ENCODE measurements at regions not wholly inside any gene's neighbourhood (a gene's known extent, or its start where the extent isn't known, plus 50 kb on each side); places are given as distances from the start of the nearest gene placed in this dataset.
"Not testable (repeated sequence)": the region's sequence is repeated elsewhere in the genome, so short reads cannot be mapped to it uniquely, and the experiment has no call there.

- intact Hi-C loops (cut with micrococcal nuclease; ENCODE audit: unreplicated experiment) = no loop called here
- no peak overlapping the region for H2AFZ ChIP-seq (ENCODE audit: low read length)
- no peaks in the 10 kb centered on the region for H3K9me2 ChIP-seq (ENCODE audit: insufficient read depth, low read length)
- no peaks in the 10 kb centered on the region for H3K9me3 ChIP-seq (ENCODE audit: low read length)
- H3K4me2 ChIP-seq (ENCODE audit: low read length) = no peak overlapping the region
- BruUV-seq (replicated peaks) = no TSS peak
- ChIA-PET CTCF (ENCODE audit: unreplicated experiment) (no interaction called here), POLR2A (interaction anchor here (1.3 kb wide), 1 partner anchor 10 kb away, joined by 5 read pairs; no protein-coding TSS in a partner anchor)
- TF ChIP-seq EZH2phosphoT487 (IDR thresholded peaks at IDR 0.05; ENCODE audit: borderline replicate concordance, low read depth, low read length) = no peak
- no peak for TF ChIP-seq CTCF (conservative IDR thresholded peaks at IDR 0.05; ENCODE audit: low read length)
- no peaks in the 10 kb centered on the region; the same call in 1 of the 2 replicates for H4K20me1 ChIP-seq (ENCODE audit: insufficient read depth, low read length)
- no peaks in the 10 kb centered on the region for H3K4me1 ChIP-seq (ENCODE audit: insufficient read depth, low read length, poor library complexity, severe bottlenecking)
- no peaks in the 10 kb centered on the region for H3K36me3 ChIP-seq (ENCODE audit: insufficient read depth, low read length)
- H3K27ac ChIP-seq (ENCODE audit: low read depth, low read length, poor library complexity, severe bottlenecking) = no peak overlapping the region
- no peaks in the 10 kb centered on the region for H3K79me2 ChIP-seq (ENCODE audit: insufficient read depth, low read depth, low read length)
- no peak overlapping the region for H3K4me3 ChIP-seq (ENCODE audit: low read depth, low read length, poor library complexity, severe bottlenecking)
- DNase-seq (ENCODE audit: low spot score) = no peak
Observed at GRCh38 chr5:93990504-93991070, 249.2 kb upstream of the POU5F2 start.

- CTCF ChIA-PET (ENCODE audit: unreplicated experiment); BruUV-seq (replicated peaks): not testable (repeated sequence)
Observed at GRCh38 chr5:93985940-93986570, 244.7 kb upstream of the POU5F2 start.

GRCh38 chr5:93978222-93978621, 236.8 kb upstream of the POU5F2 start:
- Histone ChIP-seq H3K4me2 (ENCODE audit: low read length) (no peak overlapping the region), H2AFZ (ENCODE audit: low read length) (no peak overlapping the region), H3K4me1 (ENCODE audit: insufficient read depth, low read length, poor library complexity, severe bottlenecking) (no peaks in the 10 kb centered on the region), H3K9me3 (ENCODE audit: low read length) (peaks cover 7% of the 10 kb centered on the region; the same call in 1 of the 2 replicates), H3K36me3 (ENCODE audit: insufficient read depth, low read length) (no peaks in the 10 kb centered on the region), H3K79me2 (ENCODE audit: insufficient read depth, low read depth, low read length) (no peaks in the 10 kb centered on the region), H3K27ac (ENCODE audit: low read depth, low read length, poor library complexity, severe bottlenecking) (no peak overlapping the region), H3K9me2 (ENCODE audit: insufficient read depth, low read length) (no peaks in the 10 kb centered on the region), H4K20me1 (ENCODE audit: insufficient read depth, low read length) (no peaks in the 10 kb centered on the region), H3K4me3 (ENCODE audit: low read depth, low read length, poor library complexity, severe bottlenecking) (no peak overlapping the region)
- BruUV-seq (replicated peaks) = no TSS peak
- POLR2A ChIA-PET = no interaction called here
- no peak for TF ChIP-seq CTCF (conservative IDR thresholded peaks at IDR 0.05; ENCODE audit: low read length)
- TF ChIP-seq EZH2phosphoT487 (IDR thresholded peaks at IDR 0.05; ENCODE audit: borderline replicate concordance, low read depth, low read length) = no peak
- DNase-seq (ENCODE audit: low spot score) = no peak
- CTCF ChIA-PET (ENCODE audit: unreplicated experiment) = no interaction called here
- intact Hi-C loops (cut with micrococcal nuclease; ENCODE audit: unreplicated experiment) = no loop called here

More at GRCh38 chr5:93985940-93986570, 244.7 kb upstream of the POU5F2 start:
- H3K79me2 ChIP-seq (ENCODE audit: insufficient read depth, low read depth, low read length); H3K9me3 ChIP-seq (ENCODE audit: low read length); H3K36me3 ChIP-seq (ENCODE audit: insufficient read depth, low read length); H3K4me2 ChIP-seq (ENCODE audit: low read length); H4K20me1 ChIP-seq (ENCODE audit: insufficient read depth, low read length); POLR2A ChIA-PET; H3K4me3 ChIP-seq (ENCODE audit: low read depth, low read length, poor library complexity, severe bottlenecking); intact Hi-C loops (cut with micrococcal nuclease; ENCODE audit: unreplicated experiment); H3K4me1 ChIP-seq (ENCODE audit: insufficient read depth, low read length, poor library complexity, severe bottlenecking); H3K9me2 ChIP-seq (ENCODE audit: insufficient read depth, low read length); H2AFZ ChIP-seq (ENCODE audit: low read length); H3K27ac ChIP-seq (ENCODE audit: low read depth, low read length, poor library complexity, severe bottlenecking); DNase-seq (ENCODE audit: low spot score): not testable (repeated sequence)
